ENCODE measurements at regions not wholly inside any gene's neighbourhood (a gene's known extent, or its start where the extent isn't known, plus 50 kb on each side); places are given as distances from the start of the nearest gene placed in this dataset.
"Not testable (repeated sequence)": the region's sequence is repeated elsewhere in the genome, so short reads cannot be mapped to it uniquely, and the experiment has no call there.

GRCh38 chr11:86152006-86152862 lies 83.3 kb upstream of the PICALM start:
- DNase-seq, result no peak
- Mint-ChIP-seq H3K27me3 (ENCODE audit: low read depth) (peaks cover 4% of the 10 kb centered on the region), H3K27ac (peak overlapping the region; percentile 21), H3K9me3 (no peaks in the 10 kb centered on the region), H3K36me3 (ENCODE audit: low read depth) (no peaks in the 10 kb centered on the region), H3K4me3 (no peak overlapping the region), H3K4me1 (ENCODE audit: low read depth) (peaks cover 13% of the 10 kb centered on the region)
- CTCF ChIA-PET, result interaction anchor here (0.7 to 1.7 kb wide), 2 partner anchors 10 to 106 kb away, joined by 3 to 4 read pairs; no protein-coding TSS in a partner anchor
- intact Hi-C loops (cut with micrococcal nuclease), result no loop called here

- peak overlapping the region; percentile 21 for H3K27ac Mint-ChIP-seq
- H3K36me3 Mint-ChIP-seq (ENCODE audit: low read depth), result no peaks in the 10 kb centered on the region
- H3K4me3 Mint-ChIP-seq, result no peak overlapping the region
- peaks cover 4% of the 10 kb centered on the region for H3K27me3 Mint-ChIP-seq (ENCODE audit: low read depth)
- no peaks in the 10 kb centered on the region for H3K9me3 Mint-ChIP-seq
- intact Hi-C loops (cut with micrococcal nuclease), result no loop called here
- DNase-seq, result no peak
- CTCF ChIA-PET, result interaction anchor here (0.7 to 1.7 kb wide), 2 partner anchors 11 to 106 kb away, joined by 3 to 4 read pairs; no protein-coding TSS in a partner anchor
- H3K4me1 Mint-ChIP-seq (ENCODE audit: low read depth), result peaks cover 13% of the 10 kb centered on the region
Measured at GRCh38 chr11:86151174-86152005, 82.5 kb upstream of the PICALM start.

- no peak overlapping the region for H3K27ac Mint-ChIP-seq
- H3K36me3 Mint-ChIP-seq (ENCODE audit: low read depth), result no peaks in the 10 kb centered on the region
- intact Hi-C loops (cut with micrococcal nuclease), result no loop called here
- H3K9me3 Mint-ChIP-seq, result no peaks in the 10 kb centered on the region
- peaks cover 13% of the 10 kb centered on the region for H3K4me1 Mint-ChIP-seq (ENCODE audit: low read depth)
- H3K4me3 Mint-ChIP-seq, result no peak overlapping the region
- no peak for DNase-seq
- CTCF ChIA-PET, result interaction anchor here (1.7 kb wide), 1 partner anchor 11 kb away, joined by 4 read pairs; no protein-coding TSS in a partner anchor
- H3K27me3 Mint-ChIP-seq (ENCODE audit: low read depth), result peaks cover 4% of the 10 kb centered on the region
Measured at GRCh38 chr11:86150847-86151173, 81.9 kb upstream of the PICALM start.

GRCh38 chr11:86149792-86150191 lies 80.9 kb upstream of the PICALM start:
- intact Hi-C loops (cut with micrococcal nuclease), result no loop called here
- Mint-ChIP-seq H3K36me3 (ENCODE audit: low read depth) (no peaks in the 10 kb centered on the region), H3K27me3 (ENCODE audit: low read depth) (peaks cover 4% of the 10 kb centered on the region), H3K27ac (no peak overlapping the region), H3K9me3 (no peaks in the 10 kb centered on the region), H3K4me1 (ENCODE audit: low read depth) (peaks cover 13% of the 10 kb centered on the region), H3K4me3 (no peak overlapping the region)
- CTCF ChIA-PET, result interaction anchor here (1.3 kb wide), 1 partner anchor 15 kb away, joined by 3 read pairs; no protein-coding TSS in a partner anchor
- DNase-seq, result no peak

GRCh38 chr11:86148345-86148747 lies 79.5 kb upstream of the PICALM start:
- CTCF ChIA-PET, result interaction anchor here (1.1 to 1.4 kb wide), 3 partner anchors 14 to 79 kb away, joined by 3 to 5 read pairs (median 3); partner anchors contain the start of gene PICALM
- Mint-ChIP-seq H3K27me3 (ENCODE audit: low read depth) (peaks cover 4% of the 10 kb centered on the region), H3K27ac (no peak overlapping the region), H3K36me3 (ENCODE audit: low read depth) (no peaks in the 10 kb centered on the region), H3K4me3 (no peak overlapping the region), H3K4me1 (ENCODE audit: low read depth) (peaks cover 13% of the 10 kb centered on the region), H3K9me3 (no peaks in the 10 kb centered on the region)
- no peak for DNase-seq
- intact Hi-C loops (cut with micrococcal nuclease), result no loop called here

GRCh38 chr11:86147004-86147403 lies 78.1 kb upstream of the PICALM start:
- Mint-ChIP-seq H3K36me3 (ENCODE audit: low read depth) (no peaks in the 10 kb centered on the region), H3K27me3 (ENCODE audit: low read depth) (peaks cover 2% of the 10 kb centered on the region), H3K4me1 (ENCODE audit: low read depth) (peaks cover 7% of the 10 kb centered on the region), H3K9me3 (no peaks in the 10 kb centered on the region), H3K27ac (no peak overlapping the region), H3K4me3 (no peak overlapping the region)
- DNase-seq, result no peak
- intact Hi-C loops (cut with micrococcal nuclease), result no loop called here
- CTCF ChIA-PET, result interaction anchor here (0.7 to 1.4 kb wide), 2 partner anchors 44 to 78 kb away, joined by 4 to 5 read pairs; partner anchors contain the start of gene PICALM

- Mint-ChIP-seq H3K27ac (no peak overlapping the region), H3K36me3 (ENCODE audit: low read depth) (no peaks in the 10 kb centered on the region), H3K27me3 (ENCODE audit: low read depth) (no peaks in the 10 kb centered on the region), H3K4me1 (ENCODE audit: low read depth) (peaks cover 2% of the 10 kb centered on the region), H3K9me3 (no peaks in the 10 kb centered on the region), H3K4me3 (no peak overlapping the region)
- DNase-seq, result no peak
- intact Hi-C loops (cut with micrococcal nuclease), result no loop called here
- CTCF ChIA-PET, result no interaction called here
Measured at GRCh38 chr11:86145439-86146156, 76.7 kb upstream of the PICALM start.

GRCh38 chr11:86144846-86145245 lies 76.0 kb upstream of the PICALM start:
- no peaks in the 10 kb centered on the region for H3K27me3 Mint-ChIP-seq (ENCODE audit: low read depth)
- peaks cover 4% of the 10 kb centered on the region for H3K4me1 Mint-ChIP-seq (ENCODE audit: low read depth)
- H3K27ac Mint-ChIP-seq, result no peak overlapping the region
- CTCF ChIA-PET, result no interaction called here
- no peaks in the 10 kb centered on the region for H3K36me3 Mint-ChIP-seq (ENCODE audit: low read depth)
- no peak overlapping the region for H3K4me3 Mint-ChIP-seq
- intact Hi-C loops (cut with micrococcal nuclease), result no loop called here
- DNase-seq, result no peak
- no peaks in the 10 kb centered on the region for H3K9me3 Mint-ChIP-seq

GRCh38 chr11:86144087-86144486 lies 75.2 kb upstream of the PICALM start:
- H3K36me3 Mint-ChIP-seq (ENCODE audit: low read depth); intact Hi-C loops (cut with micrococcal nuclease); H3K27me3 Mint-ChIP-seq (ENCODE audit: low read depth); H3K27ac Mint-ChIP-seq; H3K4me1 Mint-ChIP-seq (ENCODE audit: low read depth); CTCF ChIA-PET; H3K4me3 Mint-ChIP-seq; H3K9me3 Mint-ChIP-seq; DNase-seq: not testable (repeated sequence)

GRCh38 chr11:86143087-86144030 lies 74.5 kb upstream of the PICALM start:
- Mint-ChIP-seq H3K27ac (no peak overlapping the region), H3K4me3 (no peak overlapping the region), H3K9me3 (no peaks in the 10 kb centered on the region), H3K27me3 (ENCODE audit: low read depth) (no peaks in the 10 kb centered on the region), H3K36me3 (ENCODE audit: low read depth) (no peaks in the 10 kb centered on the region), H3K4me1 (ENCODE audit: low read depth) (peaks cover 13% of the 10 kb centered on the region)
- CTCF ChIA-PET, result no interaction called here
- intact Hi-C loops (cut with micrococcal nuclease), result no loop called here
- no peak for DNase-seq

- H3K27me3 Mint-ChIP-seq (ENCODE audit: low read depth), result no peaks in the 10 kb centered on the region
- H3K9me3 Mint-ChIP-seq, result no peaks in the 10 kb centered on the region
- no peak overlapping the region for H3K4me3 Mint-ChIP-seq
- peaks cover 13% of the 10 kb centered on the region for H3K4me1 Mint-ChIP-seq (ENCODE audit: low read depth)
- DNase-seq, result no peak
- H3K27ac Mint-ChIP-seq, result no peak overlapping the region
- CTCF ChIA-PET, result interaction anchor here (1.5 kb wide), 1 partner anchor 27 kb away, joined by 3 read pairs; no protein-coding TSS in a partner anchor
- intact Hi-C loops (cut with micrococcal nuclease), result no loop called here
- H3K36me3 Mint-ChIP-seq (ENCODE audit: low read depth), result no peaks in the 10 kb centered on the region
Measured at GRCh38 chr11:86142170-86142569, 73.3 kb upstream of the PICALM start.

Data from activated naive CD4-positive, alpha-beta T cell treated with anti-CD3 and anti-CD28 coated beads for 36 hours (primary cell).